Motor neuron (in vitro differentiated cells): ENCODE measurements at regions not wholly inside any gene's neighbourhood (a gene's known extent, or its start where the extent isn't known, plus 50 kb on each side); places are given as distances from the start of the nearest gene placed in this dataset.

Source experiments
- ATAC-seq, 8 experiments: fragments of 200-7000 bp; cut with Tn5 transposase; replicated peaks in 6 of 8; 2 replicates each; pipeline ENCODE4 v1.8.0; 2021; ENCODE audit warnings: mild to moderate bottlenecking in 8 of 8, moderate library complexity in 8 of 8
- H3K27ac ChIP-seq, 2 donors: fragments of 250-450 bp; sonication (Bioruptor Pico); 2 replicates each; pipeline ENCODE4 v1.9.0; 2021; ENCODE audit warnings: antibody characterized with exemption in 2 of 2, mild to moderate bottlenecking in 2 of 2, moderate library complexity in 1 of 2
- H3K4me1 ChIP-seq, 2 donors: fragments of 250-450 bp; sonication (Bioruptor Pico); replicated peaks in 1 of 2; 2 replicates each; pipeline ENCODE4 v1.6.1; 2021; ENCODE audit warnings: antibody characterized with exemption in 2 of 2, mild to moderate bottlenecking in 2 of 2, moderate library complexity in 1 of 2
- H3K4me3 ChIP-seq, 5 donors: fragments of 250-450 bp; sonication (Bioruptor Pico); 2 replicates each; pipeline ENCODE4 v1.9.0; 2021; ENCODE audit warnings: antibody characterized with exemption in 5 of 5, mild to moderate bottlenecking in 5 of 5, moderate library complexity in 4 of 5
- WGBS, 10 experiments: fragments of 450-650 bp; shearing (Covaris generic); methylation state at CpG; one replicate each; pipeline ENCODE4 v1.0.0; 2022; 5-methylcytosine and 5-hydroxymethylcytosine counted together
- in situ Hi-C, 9 experiments: fragments of 400-800 bp; cut with MboI; loops; one replicate each; pipeline ENCODE4 v1.15.0; 2021; ENCODE audit warnings: low sequenced_read_pairs in 9 of 9, low pct_unique_long_range_greater_than_20kb in 2 of 9; ENCODE audit not compliant: unreplicated experiment in 9 of 9

DNA sequence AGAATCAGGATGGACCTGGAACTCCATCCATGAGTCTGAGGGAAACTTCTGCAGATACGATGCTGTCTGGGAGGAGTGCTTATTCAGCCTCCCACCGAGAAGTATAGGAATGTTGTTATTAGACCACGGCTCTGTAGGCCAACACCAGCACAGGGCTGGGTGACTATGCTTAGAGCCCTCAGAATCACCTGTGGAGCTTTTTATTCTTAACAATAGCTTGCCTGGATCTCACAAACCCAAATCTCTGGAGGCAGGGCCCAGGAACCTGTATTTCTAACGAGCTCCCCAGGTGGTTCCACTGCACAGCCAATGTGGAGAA, 55.6 kb upstream of the ARID5B start:
- no peak overlapping the region for H3K27ac ChIP-seq
- in situ Hi-C loops, result no loop called here
- no peaks in the 10 kb centered on the region for H3K4me1 ChIP-seq
- ATAC-seq, result no peak
- WGBS, 10 experiments, result 68 to 95% (median 78%) methylated on average over 1 to 4 of the region's 4 CpGs; no CpG with 5 or more reads in 4 of the 10 experiments
- no peak overlapping the region for H3K4me3 ChIP-seq

DNA sequence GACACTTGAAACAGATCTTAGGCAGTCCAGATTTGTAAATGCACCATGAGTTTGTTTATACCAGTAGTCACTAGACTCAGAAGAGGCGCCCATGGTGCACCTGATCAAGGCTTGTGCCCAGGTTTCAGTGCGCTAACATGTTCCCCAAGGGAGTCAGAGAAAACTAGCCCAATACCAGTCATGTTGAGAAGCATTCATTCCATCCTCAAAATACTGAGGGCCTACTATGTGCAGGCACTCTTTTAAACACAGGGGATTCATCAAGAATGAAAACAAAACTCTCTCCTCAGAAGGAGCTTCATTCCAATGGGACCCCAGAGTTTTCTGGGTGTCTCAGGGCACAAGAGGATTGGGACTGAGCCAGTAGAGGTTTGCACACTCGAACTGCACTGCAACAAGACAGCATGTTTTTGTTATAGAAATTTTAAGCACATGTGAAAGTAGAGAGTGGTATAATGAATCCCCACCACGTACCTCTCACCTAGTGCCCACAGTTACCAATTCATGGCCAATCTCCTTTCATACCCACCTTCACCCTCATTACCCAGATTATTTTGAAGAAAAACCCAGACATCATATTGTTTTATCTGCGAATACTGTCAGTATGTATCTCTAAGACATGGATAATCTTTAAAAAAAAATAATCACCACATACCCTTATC, 55.0 kb upstream of the ARID5B start:
- WGBS, 10 experiments, result 73 to 100% (median 86%) methylated on average over 1 to 4 of the region's 5 CpGs; no CpG with 5 or more reads in 2 of the 10 experiments
- in situ Hi-C loops, result no loop called here
- H3K4me3 ChIP-seq, result no peak overlapping the region
- H3K4me1 ChIP-seq, result no peaks in the 10 kb centered on the region
- no peak overlapping the region for H3K27ac ChIP-seq
- no peak for ATAC-seq

GRCh38 chr10:61847087-61847486, 54.4 kb upstream of the ARID5B start:
- Histone ChIP-seq H3K27ac (no peak overlapping the region), H3K4me1 (peaks cover 0 to 1% of the 10 kb centered on the region in 2 donors), H3K4me3 (no peak overlapping the region)
- 17 to 94% (median 79%) methylated on average over 1 to 2 of the region's 2 CpGs; no CpG with 5 or more reads in 1 of the 10 experiments for WGBS, 10 experiments
- no peak for ATAC-seq
- in situ Hi-C loops, result no loop called here

DNA sequence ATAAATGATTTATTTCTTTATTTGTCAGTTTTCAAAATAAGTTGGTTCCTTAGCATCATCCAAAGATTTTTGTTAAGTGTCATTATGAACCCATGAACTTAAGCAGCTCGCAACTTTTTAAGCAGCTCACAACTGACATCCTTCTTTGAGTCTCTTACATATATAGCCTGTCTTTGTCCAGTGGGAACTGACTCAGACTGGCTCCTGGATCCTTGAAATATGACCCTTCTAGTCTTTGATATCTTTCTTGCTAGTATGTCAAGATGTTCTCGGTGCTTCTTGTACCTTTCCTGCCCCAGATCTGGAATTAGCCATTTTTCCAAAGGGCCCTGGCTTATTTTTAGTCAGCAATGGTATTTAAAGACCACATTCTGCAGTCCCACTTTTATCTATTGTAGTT, 53.9 kb upstream of the ARID5B start:
- no peak overlapping the region for H3K4me3 ChIP-seq
- 40 to 100% (median 92%) methylated on average over 1 to 2 of the region's 2 CpGs for WGBS, 10 experiments
- in situ Hi-C loops, result no loop called here
- H3K4me1 ChIP-seq, result peaks cover 0 to 6% of the 10 kb centered on the region in 2 donors
- H3K27ac ChIP-seq, result no peak overlapping the region
- no peak for ATAC-seq

- peaks cover 0 to 6% of the 10 kb centered on the region in 2 donors for H3K4me1 ChIP-seq
- in situ Hi-C loops, result no loop called here
- H3K4me3 ChIP-seq, result no peak overlapping the region
- no peak overlapping the region for H3K27ac ChIP-seq
- no peak for ATAC-seq
Measured at GRCh38 chr10:61850376-61850775, 51.1 kb upstream of the ARID5B start.
